ENCODE measurements at regions not wholly inside any gene's neighbourhood (a gene's known extent, or its start where the extent isn't known, plus 50 kb on each side); places are given as distances from the start of the nearest gene placed in this dataset.

GRCh38 chr15:38144921-38145320 is 107.7 kb upstream of the SPRED1 start:
- Mint-ChIP-seq H3K27ac (no peak overlapping the region), H3K36me3 (no peaks in the 10 kb centered on the region), H3K9me3 (peaks cover 6 to 19% (median 14%) of the 10 kb centered on the region in 7 donors), H3K27me3 (ENCODE audit: low read depth in 3 of 3) (peaks cover 4 to 8% (median 6%) of the 10 kb centered on the region in 3 donors), H3K4me1 (peaks cover 4% of the 10 kb centered on the region), H3K4me3 (no peak overlapping the region)
- H3K4me3 ChIP-seq (replicated peaks in 1 of 3; ENCODE audit: low read depth in 2 of 3, low read length in 3 of 3): no peak overlapping the region
- H3K79me2 ChIP-seq (ENCODE audit: insufficient read depth, low read length): no peaks in the 10 kb centered on the region
- TF ChIP-seq, protein P1, sequence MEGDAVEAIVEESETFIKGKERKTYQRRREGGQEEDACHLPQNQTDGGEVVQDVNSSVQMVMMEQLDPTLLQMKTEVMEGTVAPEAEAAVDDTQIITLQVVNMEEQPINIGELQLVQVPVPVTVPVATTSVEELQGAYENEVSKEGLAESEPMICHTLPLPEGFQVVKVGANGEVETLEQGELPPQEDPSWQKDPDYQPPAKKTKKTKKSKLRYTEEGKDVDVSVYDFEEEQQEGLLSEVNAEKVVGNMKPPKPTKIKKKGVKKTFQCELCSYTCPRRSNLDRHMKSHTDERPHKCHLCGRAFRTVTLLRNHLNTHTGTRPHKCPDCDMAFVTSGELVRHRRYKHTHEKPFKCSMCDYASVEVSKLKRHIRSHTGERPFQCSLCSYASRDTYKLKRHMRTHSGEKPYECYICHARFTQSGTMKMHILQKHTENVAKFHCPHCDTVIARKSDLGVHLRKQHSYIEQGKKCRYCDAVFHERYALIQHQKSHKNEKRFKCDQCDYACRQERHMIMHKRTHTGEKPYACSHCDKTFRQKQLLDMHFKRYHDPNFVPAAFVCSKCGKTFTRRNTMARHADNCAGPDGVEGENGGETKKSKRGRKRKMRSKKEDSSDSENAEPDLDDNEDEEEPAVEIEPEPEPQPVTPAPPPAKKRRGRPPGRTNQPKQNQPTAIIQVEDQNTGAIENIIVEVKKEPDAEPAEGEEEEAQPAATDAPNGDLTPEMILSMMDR (IDR thresholded peaks at IDR 0.05): no peak
- no peak overlapping the region for H2AFZ ChIP-seq (ENCODE audit: insufficient read depth, low read depth, low read length, poor library complexity, severe bottlenecking)
- no peak for DNase-seq
- intact Hi-C loops (cut with micrococcal nuclease): no loop called here
- no peak overlapping the region for H3K9ac ChIP-seq (ENCODE audit: insufficient read depth, low read length, poor library complexity, severe bottlenecking)
- no peak overlapping the region for H3K27ac ChIP-seq (ENCODE audit: low read depth in 1 of 2, low read length in 2 of 2)
- no peaks in the 10 kb centered on the region for H3K36me3 ChIP-seq (replicated peaks in 1 of 2; ENCODE audit: control insufficient read depth in 1 of 2, insufficient read depth in 2 of 2, low read length in 2 of 2)
- H3K9me3 ChIP-seq (replicated peaks in 1 of 2; ENCODE audit: control insufficient read depth in 1 of 2, insufficient read depth in 1 of 2, low read length in 2 of 2): no peaks in the 10 kb centered on the region
- no peaks in the 10 kb centered on the region for H4K20me1 ChIP-seq (ENCODE audit: insufficient read depth, low read length)
- no peaks in the 10 kb centered on the region for H3K27me3 ChIP-seq (ENCODE audit: control insufficient read depth in 2 of 2, insufficient read depth in 2 of 2, low read length in 2 of 2)
- WGBS (ENCODE audit: insufficient coverage): no CpG with 5 or more reads among the region's 1 CpG
- H3K4me1 ChIP-seq (ENCODE audit: control insufficient read depth in 1 of 2, insufficient read depth in 2 of 2, low read length in 2 of 2): no peaks in the 10 kb centered on the region
- no peak overlapping the region for H3K4me2 ChIP-seq (replicated peaks; ENCODE audit: extremely low read depth, low read length, poor library complexity, severe bottlenecking)

GRCh38 chr15:38145651-38146111 is 107.0 kb upstream of the SPRED1 start:
- 90% methylated on average over 3 of the region's 5 CpGs for WGBS (ENCODE audit: insufficient coverage)
- H3K27me3 Mint-ChIP-seq (ENCODE audit: low read depth in 3 of 3): peaks cover 4 to 8% (median 6%) of the 10 kb centered on the region in 3 donors
- TF ChIP-seq, protein P1 (IDR thresholded peaks at IDR 0.05): no peak
- H3K9me3 Mint-ChIP-seq: peaks cover 10 to 24% (median 21%) of the 10 kb centered on the region in 7 donors
- H3K4me3 ChIP-seq (replicated peaks in 1 of 3; ENCODE audit: low read depth in 2 of 3, low read length in 3 of 3): no peak overlapping the region
- no peak overlapping the region for H3K4me3 Mint-ChIP-seq
- no peaks in the 10 kb centered on the region for H3K4me1 ChIP-seq (ENCODE audit: control insufficient read depth in 1 of 2, insufficient read depth in 2 of 2, low read length in 2 of 2)
- DNase-seq: no peak
- H4K20me1 ChIP-seq (ENCODE audit: insufficient read depth, low read length): no peaks in the 10 kb centered on the region
- H3K4me1 Mint-ChIP-seq: peaks cover 5% of the 10 kb centered on the region
- H3K9me3 ChIP-seq (replicated peaks in 1 of 2; ENCODE audit: control insufficient read depth in 1 of 2, insufficient read depth in 1 of 2, low read length in 2 of 2): peaks cover 4 to 7% of the 10 kb centered on the region in 2 donors
- no peaks in the 10 kb centered on the region for H3K36me3 Mint-ChIP-seq
- H3K4me2 ChIP-seq (replicated peaks; ENCODE audit: extremely low read depth, low read length, poor library complexity, severe bottlenecking): no peak overlapping the region
- H3K27me3 ChIP-seq (ENCODE audit: control insufficient read depth in 2 of 2, insufficient read depth in 2 of 2, low read length in 2 of 2): no peaks in the 10 kb centered on the region
- intact Hi-C loops (cut with micrococcal nuclease): no loop called here
- no peaks in the 10 kb centered on the region for H3K79me2 ChIP-seq (ENCODE audit: insufficient read depth, low read length)
- no peak overlapping the region for H3K27ac Mint-ChIP-seq
- no peaks in the 10 kb centered on the region for H3K36me3 ChIP-seq (replicated peaks in 1 of 2; ENCODE audit: control insufficient read depth in 1 of 2, insufficient read depth in 2 of 2, low read length in 2 of 2)
- H2AFZ ChIP-seq (ENCODE audit: insufficient read depth, low read depth, low read length, poor library complexity, severe bottlenecking): no peak overlapping the region
- H3K9ac ChIP-seq (ENCODE audit: insufficient read depth, low read length, poor library complexity, severe bottlenecking): no peak overlapping the region
- H3K27ac ChIP-seq (ENCODE audit: low read depth in 1 of 2, low read length in 2 of 2): no peak overlapping the region

Data from CD14-positive monocyte (primary cell).